Gastroesophageal sphincter (tissue), 4 donors: ENCODE measurements at regions not wholly inside any gene's neighbourhood (a gene's known extent, or its start where the extent isn't known, plus 50 kb on each side); places are given as distances from the start of the nearest gene placed in this dataset.

ENCODE experiments used
- ATAC-seq: fragments of 150-250 bp; one replicate; pipeline ENCODE4 v1.9.1; 2016; ENCODE audit warnings: mild to moderate bottlenecking, moderate library complexity
- H3K27ac ChIP-seq, 4 donors: fragments of 200-600 bp; sonication (generic) in 3 of 4; 1 replicate in 3 of 4; 2 replicates in 1 of 4; pipeline ENCODE4 v1.5.1; 2016 to 2019
- H3K27me3 ChIP-seq: fragments of 200-600 bp; sonication (generic); one replicate; pipeline ENCODE4 v1.5.1; 2019
- H3K36me3 ChIP-seq, 2 donors: fragments of 200-600 bp; sonication (generic); one replicate each; pipeline ENCODE4 v1.5.1; 2019; ENCODE audit warnings: control low read depth in 1 of 2
- H3K4me1 ChIP-seq, 3 donors: fragments of 200-600 bp; sonication (generic); 1 replicate in 2 of 3; 2 replicates in 1 of 3; pipeline ENCODE4 v1.5.1; 2016 to 2019; ENCODE audit warnings: control low read depth in 2 of 3
- H3K4me3 ChIP-seq, 2 donors: fragments of 200-600 bp; sonication (generic); one replicate each; pipeline ENCODE4 v1.5.1; 2019; ENCODE audit warnings: mild to moderate bottlenecking in 1 of 2, moderate library complexity in 1 of 2
- H3K9me3 ChIP-seq, 3 donors: fragments of 200-600 bp; sonication (generic); one replicate each; pipeline ENCODE4 v1.5.1; 2017 to 2019; ENCODE audit warnings: control low read depth in 2 of 3
- EP300 ChIP-seq: sonication (generic); formaldehyde crosslinking; IDR thresholded peaks from one replicate; pipeline ENCODE4 v1.6.1; 2017; ENCODE audit warnings: antibody characterized with exemption, mild to moderate bottlenecking
- POLR2A ChIP-seq, 2 donors: fragments of 450-650 bp; IDR thresholded peaks; one replicate each; pipeline ENCODE4 v1.6.1; 2017; ENCODE audit warnings: antibody characterized with exemption in 2 of 2, mild to moderate bottlenecking in 2 of 2, moderate library complexity in 1 of 2
- POLR2AphosphoS5 ChIP-seq: sonication (generic); formaldehyde crosslinking; IDR thresholded peaks from one replicate; pipeline ENCODE4 v1.6.1; 2017; ENCODE audit warnings: antibody characterized with exemption
- WGBS, 2 donors: methylation state at CpG; one replicate each; pipeline ENCODE4 v1.1.5; 2018; ENCODE audit warnings: low coverage in 1 of 2; 5-methylcytosine and 5-hydroxymethylcytosine counted together
- TF ChIP-seq, protein P1 (sequence below), 4 experiments: fragments of 200-600 bp in 2 of 4; fragments of 450-650 bp in 2 of 4; sonication (generic) in 1 of 4; IDR thresholded peaks; one replicate each; pipeline ENCODE4 v1.5.1; 2017 to 2019; ENCODE audit warnings: antibody characterized with exemption in 4 of 4, mild to moderate bottlenecking in 2 of 4, moderate library complexity in 2 of 4

GRCh38 chr14:37698840-37699777 lies 103.7 kb downstream of the TTC6 start:
- Histone ChIP-seq H3K9me3 (peaks cover 0 to 6% (median 0%) of the 10 kb centered on the region in 3 donors), H3K4me3 (no peak overlapping the region), H3K27me3 (no peaks in the 10 kb centered on the region), H3K4me1 (no peaks in the 10 kb centered on the region), H3K27ac (no peak overlapping the region), H3K36me3 (no peaks in the 10 kb centered on the region)
- TF ChIP-seq POLR2A (IDR thresholded peaks at IDR 0.05) (no peak), EP300 (no peak), POLR2AphosphoS5 (no peak)
- TF ChIP-seq, protein P1, sequence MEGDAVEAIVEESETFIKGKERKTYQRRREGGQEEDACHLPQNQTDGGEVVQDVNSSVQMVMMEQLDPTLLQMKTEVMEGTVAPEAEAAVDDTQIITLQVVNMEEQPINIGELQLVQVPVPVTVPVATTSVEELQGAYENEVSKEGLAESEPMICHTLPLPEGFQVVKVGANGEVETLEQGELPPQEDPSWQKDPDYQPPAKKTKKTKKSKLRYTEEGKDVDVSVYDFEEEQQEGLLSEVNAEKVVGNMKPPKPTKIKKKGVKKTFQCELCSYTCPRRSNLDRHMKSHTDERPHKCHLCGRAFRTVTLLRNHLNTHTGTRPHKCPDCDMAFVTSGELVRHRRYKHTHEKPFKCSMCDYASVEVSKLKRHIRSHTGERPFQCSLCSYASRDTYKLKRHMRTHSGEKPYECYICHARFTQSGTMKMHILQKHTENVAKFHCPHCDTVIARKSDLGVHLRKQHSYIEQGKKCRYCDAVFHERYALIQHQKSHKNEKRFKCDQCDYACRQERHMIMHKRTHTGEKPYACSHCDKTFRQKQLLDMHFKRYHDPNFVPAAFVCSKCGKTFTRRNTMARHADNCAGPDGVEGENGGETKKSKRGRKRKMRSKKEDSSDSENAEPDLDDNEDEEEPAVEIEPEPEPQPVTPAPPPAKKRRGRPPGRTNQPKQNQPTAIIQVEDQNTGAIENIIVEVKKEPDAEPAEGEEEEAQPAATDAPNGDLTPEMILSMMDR (IDR thresholded peaks at IDR 0.05), result no peak
- no peak for ATAC-seq
- WGBS, 2 donors, result 86 to 93% methylated on average over 4 of the region's 4 CpGs

GRCh38 chr14:37707716-37708115 lies 112.3 kb downstream of the TTC6 start:
- 58 to 60% methylated on average over 2 of the region's 2 CpGs for WGBS, 2 donors

GRCh38 chr14:37708481-37708880 lies 113.1 kb downstream of the TTC6 start:
- Histone ChIP-seq H3K4me1 (no peaks in the 10 kb centered on the region), H3K4me3 (no peak overlapping the region), H3K36me3 (no peaks in the 10 kb centered on the region), H3K9me3 (no peaks in the 10 kb centered on the region), H3K27me3 (no peaks in the 10 kb centered on the region), H3K27ac (no peak overlapping the region)
- 33 to 49% methylated on average over 2 of the region's 2 CpGs for WGBS, 2 donors
- TF ChIP-seq POLR2AphosphoS5 (no peak), POLR2A (IDR thresholded peaks at IDR 0.05) (no peak), EP300 (no peak)
- TF ChIP-seq, protein P1 (IDR thresholded peaks at IDR 0.05), result no peak
- no peak for ATAC-seq

More at GRCh38 chr14:37707716-37708115, 112.3 kb downstream of the TTC6 start:
- no peak for ATAC-seq
- Histone ChIP-seq H3K9me3 (no peaks in the 10 kb centered on the region), H3K4me1 (no peaks in the 10 kb centered on the region), H3K4me3 (no peak overlapping the region), H3K27ac (no peak overlapping the region), H3K36me3 (no peaks in the 10 kb centered on the region), H3K27me3 (no peaks in the 10 kb centered on the region)
- TF ChIP-seq POLR2AphosphoS5, result no peak
- TF ChIP-seq, protein P1 (IDR thresholded peaks at IDR 0.05), result no peak
- TF ChIP-seq EP300, result no peak
- no peak for TF ChIP-seq POLR2A (IDR thresholded peaks at IDR 0.05)

GRCh38 chr14:37709419-37710195 lies 114.2 kb downstream of the TTC6 start:
- H3K4me1 ChIP-seq, result no peaks in the 10 kb centered on the region
- 57 to 63% methylated on average over 3 of the region's 3 CpGs for WGBS, 2 donors
- H3K4me3 ChIP-seq, result no peak overlapping the region
- TF ChIP-seq EP300, result no peak
- TF ChIP-seq POLR2AphosphoS5, result no peak
- TF ChIP-seq, protein P1 (IDR thresholded peaks at IDR 0.05), result peak in 3 of 4 experiments; percentile 12 to 36 (median 31)
- H3K27ac ChIP-seq, result no peak overlapping the region
- H3K36me3 ChIP-seq, result no peaks in the 10 kb centered on the region
- no peak for ATAC-seq
- no peaks in the 10 kb centered on the region for H3K27me3 ChIP-seq
- H3K9me3 ChIP-seq, result no peaks in the 10 kb centered on the region
